Neural crest cell (in vitro differentiated cells): ENCODE measurements at regions not wholly inside any gene's neighbourhood (a gene's known extent, or its start where the extent isn't known, plus 50 kb on each side); places are given as distances from the start of the nearest gene placed in this dataset.

Experiments
- DNase-seq: peaks from one replicate; pipeline ENCODE4 v3.0.0; 2021; ENCODE audit warnings: low read depth, mixed read lengths, low spot score
- H3K27ac Mint-ChIP-seq: one replicate; pipeline ENCODE4 v1.8.0; 2021; ENCODE audit warnings: mild to moderate bottlenecking, mixed read lengths; ENCODE audit not compliant: unreplicated experiment
- H3K27me3 Mint-ChIP-seq: 2 replicates; pipeline ENCODE4 v1.8.0; 2021; ENCODE audit warnings: low read depth, mild to moderate bottlenecking, mixed read lengths
- H3K36me3 Mint-ChIP-seq: 2 replicates; pipeline ENCODE4 v1.8.0; 2021; ENCODE audit warnings: low read depth, mild to moderate bottlenecking, mixed read lengths
- H3K4me1 Mint-ChIP-seq: 2 replicates; pipeline ENCODE4 v1.8.0; 2021; ENCODE audit warnings: mixed read lengths
- H3K4me3 Mint-ChIP-seq: one replicate; pipeline ENCODE4 v1.8.0; 2021; ENCODE audit warnings: mild to moderate bottlenecking, mixed read lengths
- H3K9me3 Mint-ChIP-seq: 2 replicates; pipeline ENCODE4 v1.8.0; 2021; ENCODE audit warnings: mixed read lengths
- TF ChIP-seq, protein P1 (sequence below): fragments of 200-600 bp; sonication (generic); conservative IDR thresholded peaks from 2 replicates; pipeline ENCODE4 v1.5.0; 2021; ENCODE audit warnings: antibody characterized with exemption, mild to moderate bottlenecking

DNA sequence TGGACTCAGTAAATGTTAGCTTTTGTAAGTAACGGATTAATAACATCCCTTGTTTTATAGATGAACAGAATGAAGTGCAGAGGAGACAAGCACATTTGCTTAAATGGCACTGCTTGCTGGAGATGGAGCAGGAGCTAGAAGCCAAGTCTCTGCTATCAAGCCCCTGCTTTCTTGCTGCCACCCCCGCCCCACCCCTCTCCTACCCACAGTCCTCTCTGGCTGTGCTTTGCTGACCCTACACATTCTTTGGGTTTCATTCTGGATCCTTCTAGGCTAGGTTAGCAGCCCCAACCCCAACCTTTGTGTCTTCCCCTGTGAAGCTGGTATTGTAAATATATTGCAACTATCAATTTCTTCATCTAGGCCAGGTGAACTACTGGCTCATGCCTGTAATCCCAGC is 77.5 kb upstream of the CAPZB start:
- peaks cover 12% of the 10 kb centered on the region for H3K27me3 Mint-ChIP-seq
- DNase-seq = no peak
- no peaks in the 10 kb centered on the region for H3K36me3 Mint-ChIP-seq
- no peak overlapping the region for H3K4me3 Mint-ChIP-seq
- H3K27ac Mint-ChIP-seq = no peak overlapping the region
- no peaks in the 10 kb centered on the region for H3K4me1 Mint-ChIP-seq
- TF ChIP-seq, protein P1, sequence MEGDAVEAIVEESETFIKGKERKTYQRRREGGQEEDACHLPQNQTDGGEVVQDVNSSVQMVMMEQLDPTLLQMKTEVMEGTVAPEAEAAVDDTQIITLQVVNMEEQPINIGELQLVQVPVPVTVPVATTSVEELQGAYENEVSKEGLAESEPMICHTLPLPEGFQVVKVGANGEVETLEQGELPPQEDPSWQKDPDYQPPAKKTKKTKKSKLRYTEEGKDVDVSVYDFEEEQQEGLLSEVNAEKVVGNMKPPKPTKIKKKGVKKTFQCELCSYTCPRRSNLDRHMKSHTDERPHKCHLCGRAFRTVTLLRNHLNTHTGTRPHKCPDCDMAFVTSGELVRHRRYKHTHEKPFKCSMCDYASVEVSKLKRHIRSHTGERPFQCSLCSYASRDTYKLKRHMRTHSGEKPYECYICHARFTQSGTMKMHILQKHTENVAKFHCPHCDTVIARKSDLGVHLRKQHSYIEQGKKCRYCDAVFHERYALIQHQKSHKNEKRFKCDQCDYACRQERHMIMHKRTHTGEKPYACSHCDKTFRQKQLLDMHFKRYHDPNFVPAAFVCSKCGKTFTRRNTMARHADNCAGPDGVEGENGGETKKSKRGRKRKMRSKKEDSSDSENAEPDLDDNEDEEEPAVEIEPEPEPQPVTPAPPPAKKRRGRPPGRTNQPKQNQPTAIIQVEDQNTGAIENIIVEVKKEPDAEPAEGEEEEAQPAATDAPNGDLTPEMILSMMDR = no peak
- no peaks in the 10 kb centered on the region for H3K9me3 Mint-ChIP-seq

DNA sequence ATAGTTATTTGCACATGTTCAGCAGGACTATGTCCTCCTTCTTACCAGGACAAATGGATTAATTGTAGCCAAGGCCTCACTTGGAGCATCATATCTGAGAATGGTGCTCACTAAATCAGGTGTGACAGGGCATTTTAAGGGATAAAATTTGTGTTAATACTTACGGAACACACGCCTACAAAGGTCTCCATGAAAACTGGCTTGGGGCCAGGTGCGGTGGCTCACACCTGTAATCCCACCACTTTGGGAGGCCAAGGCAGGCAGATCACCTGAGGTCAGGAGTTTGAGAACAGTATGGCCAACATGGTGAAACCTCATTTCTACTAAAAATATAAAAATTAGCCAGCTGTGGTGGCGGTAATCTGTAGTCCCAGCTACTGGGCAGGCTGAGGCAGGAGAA is 75.1 kb upstream of the CAPZB start:
- Mint-ChIP-seq H3K27me3 (peaks cover 26% of the 10 kb centered on the region), H3K4me3 (no peak overlapping the region), H3K36me3 (no peaks in the 10 kb centered on the region), H3K4me1 (no peaks in the 10 kb centered on the region), H3K9me3 (no peaks in the 10 kb centered on the region), H3K27ac (no peak overlapping the region)
- TF ChIP-seq, protein P1 = no peak
- no peak for DNase-seq

DNA sequence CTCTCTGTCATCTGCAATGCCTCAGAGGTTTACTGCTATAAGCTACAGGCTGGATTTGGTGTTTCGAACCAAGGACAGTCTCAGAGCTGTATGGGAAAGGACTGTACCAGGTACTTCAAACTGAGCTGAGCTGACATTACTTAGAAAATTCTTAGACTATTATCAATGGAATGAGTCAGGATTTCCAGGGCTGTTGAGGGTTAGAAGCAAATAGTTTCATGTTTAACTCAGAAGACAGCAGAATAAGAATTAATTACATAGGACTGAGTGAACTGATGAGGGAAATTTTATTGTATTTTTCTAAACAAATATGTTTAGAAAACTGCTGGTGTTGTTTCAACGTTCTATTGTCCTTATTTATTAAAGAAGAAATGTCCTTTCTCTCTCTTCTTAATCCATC is 74.3 kb upstream of the CAPZB start:
- H3K36me3 Mint-ChIP-seq = no peaks in the 10 kb centered on the region
- H3K27ac Mint-ChIP-seq = no peak overlapping the region
- no peaks in the 10 kb centered on the region for H3K4me1 Mint-ChIP-seq
- DNase-seq = no peak
- TF ChIP-seq, protein P1 = no peak
- no peak overlapping the region for H3K4me3 Mint-ChIP-seq
- no peaks in the 10 kb centered on the region for H3K9me3 Mint-ChIP-seq
- peaks cover 26% of the 10 kb centered on the region for H3K27me3 Mint-ChIP-seq

DNA sequence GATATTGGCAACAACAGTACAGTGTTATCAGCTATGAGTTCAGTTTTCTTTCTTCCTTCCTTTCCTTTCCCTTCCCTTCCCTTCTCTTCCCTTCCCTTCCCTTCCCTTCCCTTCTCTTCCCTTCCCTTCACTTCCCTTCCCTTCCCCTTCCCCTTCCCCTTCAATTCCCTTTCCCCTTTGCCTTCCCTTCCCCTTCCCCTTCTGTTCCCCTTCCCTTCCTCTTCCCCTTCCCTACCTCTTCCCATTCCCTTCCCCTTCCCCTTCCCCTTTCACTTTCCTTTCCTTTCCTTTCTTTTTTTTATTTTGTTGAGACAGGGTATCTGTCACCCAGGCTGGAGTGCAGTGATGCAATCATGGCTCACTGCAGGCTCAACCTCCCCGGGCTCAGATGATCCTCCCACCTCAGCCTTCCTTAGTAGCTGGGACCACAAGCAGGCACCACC is 72.3 kb upstream of the CAPZB start:
- no peak for DNase-seq
- TF ChIP-seq, protein P1 = no peak
- Mint-ChIP-seq H3K9me3 (peaks cover under 1% of the 10 kb centered on the region), H3K4me1 (no peaks in the 10 kb centered on the region), H3K36me3 (no peaks in the 10 kb centered on the region), H3K27ac (no peak overlapping the region), H3K4me3 (no peak overlapping the region), H3K27me3 (peaks cover 24% of the 10 kb centered on the region)

DNA sequence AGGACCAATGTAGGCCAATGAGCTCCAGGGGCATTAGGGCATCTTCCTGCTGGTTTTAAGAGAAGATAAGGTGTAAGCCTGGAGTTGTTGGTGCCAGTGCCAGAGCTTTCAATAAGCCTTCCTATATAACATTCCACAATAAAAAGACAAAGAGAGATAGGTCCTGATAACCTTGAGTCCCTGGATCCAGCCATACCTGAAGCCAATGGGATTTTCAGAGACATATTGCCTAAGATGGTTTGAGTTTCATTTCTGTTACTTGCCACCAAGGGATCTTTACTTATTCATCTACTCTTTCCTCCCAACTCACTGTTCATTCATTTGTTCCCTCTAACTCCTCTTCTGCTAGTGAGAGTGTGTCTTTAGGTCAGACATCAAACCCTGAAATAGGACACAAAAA is 68.8 kb upstream of the CAPZB start:
- Mint-ChIP-seq H3K4me1 (no peaks in the 10 kb centered on the region), H3K27ac (no peak overlapping the region), H3K36me3 (peaks cover 8% of the 10 kb centered on the region), H3K9me3 (peaks cover 17% of the 10 kb centered on the region), H3K4me3 (no peak overlapping the region), H3K27me3 (peaks cover 31% of the 10 kb centered on the region)
- no peak for DNase-seq
- TF ChIP-seq, protein P1 = no peak
